ENCODE measurements at regions not wholly inside any gene's neighbourhood (a gene's known extent, or its start where the extent isn't known, plus 50 kb on each side); places are given as distances from the start of the nearest gene placed in this dataset.

- DNase-seq = no peak
Measured at GRCh38 chr13:111519041-111519440, 198.6 kb downstream of the TEX29 start.

GRCh38 chr13:111519490-111520170, 199.2 kb downstream of the TEX29 start:
- DNase-seq = no peak

- no peak for DNase-seq
Measured at GRCh38 chr13:111521030-111521429, 200.6 kb downstream of the TEX29 start.

GRCh38 chr13:111521691-111522229, 201.3 kb downstream of the TEX29 start:
- no peak for DNase-seq

GRCh38 chr13:111525320-111526118, 205.1 kb downstream of the TEX29 start:
- DNase-seq = no peak

- no peak for DNase-seq
Measured at GRCh38 chr13:111526922-111527321, 206.5 kb downstream of the TEX29 start.

- no peak for DNase-seq
Measured at GRCh38 chr13:111527614-111528229, 207.3 kb downstream of the TEX29 start.

- DNase-seq = no peak
Measured at GRCh38 chr13:111528513-111528912, 208.1 kb downstream of the TEX29 start.

GRCh38 chr13:111530137-111530870, 209.9 kb downstream of the TEX29 start:
- DNase-seq = no peak

GRCh38 chr13:111531505-111531904, 211.1 kb downstream of the TEX29 start:
- peak in 1 of 2 donors; percentile 81 for DNase-seq

- DNase-seq = no peak
Measured at GRCh38 chr13:111532111-111532510, 211.7 kb downstream of the TEX29 start.

- no peak for DNase-seq
Measured at GRCh38 chr13:111533900-111534683, 213.7 kb downstream of the TEX29 start.

- no peak for DNase-seq
Measured at GRCh38 chr13:111534751-111535522, 214.5 kb downstream of the TEX29 start.

- DNase-seq = no peak
Measured at GRCh38 chr13:111535523-111535811, 215.0 kb downstream of the TEX29 start.

GRCh38 chr13:111536075-111536642, 215.7 kb downstream of the TEX29 start:
- no peak for DNase-seq

- DNase-seq = no peak
Measured at GRCh38 chr13:111537115-111537728, 216.8 kb downstream of the TEX29 start.

- no peak for DNase-seq
Measured at GRCh38 chr13:111537843-111538499, 217.5 kb downstream of the TEX29 start.

GRCh38 chr13:111539252-111539651, 218.8 kb downstream of the TEX29 start:
- no peak for DNase-seq

- DNase-seq = no peak
Measured at GRCh38 chr13:111539791-111540446, 219.5 kb downstream of the TEX29 start.
